VCaP (cell line): ENCODE measurements at regions not wholly inside any gene's neighbourhood (a gene's known extent, or its start where the extent isn't known, plus 50 kb on each side); places are given as distances from the start of the nearest gene placed in this dataset.

Source experiments
- H3K27ac ChIP-seq: fragments of 450-650 bp; 2 replicates; pipeline ENCODE4 v1.5.1; 2017
- TF ChIP-seq, protein P1 (sequence below): fragments of 450-650 bp; conservative IDR thresholded peaks from 2 replicates; pipeline ENCODE4 v1.5.1; 2017; ENCODE audit warnings: mild to moderate bottlenecking, moderate library complexity

DNA sequence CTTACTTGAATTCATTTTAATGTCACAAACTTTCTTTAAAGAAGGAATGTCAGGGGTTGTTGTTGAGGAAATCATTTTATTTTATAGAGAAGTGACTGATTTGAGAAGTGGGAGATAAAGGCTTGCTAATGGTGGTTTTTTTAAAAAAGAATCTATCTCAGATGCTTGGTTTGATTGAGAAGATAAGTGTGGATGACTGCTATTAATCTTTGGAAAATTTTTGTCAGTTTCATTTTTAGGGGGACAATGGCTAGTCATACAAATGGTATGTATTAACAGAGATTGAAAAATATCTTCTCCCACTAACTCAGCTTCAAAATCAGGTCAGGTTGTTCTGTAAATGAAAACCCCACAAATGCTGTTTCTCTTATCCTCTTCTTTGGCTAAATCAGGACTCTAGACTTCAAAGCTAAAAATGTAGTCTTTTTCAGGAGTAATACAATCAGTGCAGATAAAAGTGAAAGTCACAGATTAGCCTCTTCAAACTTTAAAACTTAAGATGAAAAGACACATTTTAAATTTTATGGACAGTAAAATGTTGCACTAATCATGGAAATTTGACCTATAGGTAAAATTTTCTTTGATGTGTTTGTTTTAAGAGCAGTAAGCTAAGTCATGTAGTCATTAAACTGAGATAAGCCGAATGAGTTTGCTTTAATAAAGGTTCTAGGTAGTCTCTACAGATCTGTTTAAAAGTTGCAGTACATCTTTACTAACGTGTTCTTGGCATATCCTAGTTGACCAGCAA, 674.2 kb upstream of the VRK2 start:
- no peak overlapping the region for H3K27ac ChIP-seq
- TF ChIP-seq, protein P1, sequence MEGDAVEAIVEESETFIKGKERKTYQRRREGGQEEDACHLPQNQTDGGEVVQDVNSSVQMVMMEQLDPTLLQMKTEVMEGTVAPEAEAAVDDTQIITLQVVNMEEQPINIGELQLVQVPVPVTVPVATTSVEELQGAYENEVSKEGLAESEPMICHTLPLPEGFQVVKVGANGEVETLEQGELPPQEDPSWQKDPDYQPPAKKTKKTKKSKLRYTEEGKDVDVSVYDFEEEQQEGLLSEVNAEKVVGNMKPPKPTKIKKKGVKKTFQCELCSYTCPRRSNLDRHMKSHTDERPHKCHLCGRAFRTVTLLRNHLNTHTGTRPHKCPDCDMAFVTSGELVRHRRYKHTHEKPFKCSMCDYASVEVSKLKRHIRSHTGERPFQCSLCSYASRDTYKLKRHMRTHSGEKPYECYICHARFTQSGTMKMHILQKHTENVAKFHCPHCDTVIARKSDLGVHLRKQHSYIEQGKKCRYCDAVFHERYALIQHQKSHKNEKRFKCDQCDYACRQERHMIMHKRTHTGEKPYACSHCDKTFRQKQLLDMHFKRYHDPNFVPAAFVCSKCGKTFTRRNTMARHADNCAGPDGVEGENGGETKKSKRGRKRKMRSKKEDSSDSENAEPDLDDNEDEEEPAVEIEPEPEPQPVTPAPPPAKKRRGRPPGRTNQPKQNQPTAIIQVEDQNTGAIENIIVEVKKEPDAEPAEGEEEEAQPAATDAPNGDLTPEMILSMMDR = no peak

DNA sequence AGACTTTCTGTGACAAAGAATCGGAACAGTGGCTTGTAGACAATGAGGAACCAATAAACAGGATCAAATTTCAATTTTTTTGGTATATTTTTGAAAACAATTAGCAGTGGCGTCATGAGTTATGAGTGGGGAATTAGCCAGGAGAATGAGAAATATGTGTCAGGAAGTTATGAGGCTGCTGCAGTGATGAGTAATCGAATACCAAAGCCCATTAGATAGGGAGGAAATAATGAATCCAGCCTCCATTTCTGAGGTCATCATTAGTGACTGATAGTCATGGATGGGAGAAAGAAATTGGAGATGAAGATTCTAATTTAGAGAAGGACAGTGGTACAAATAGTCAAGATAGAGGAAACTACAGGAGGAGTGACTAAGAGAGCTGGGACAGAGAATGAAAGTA, 673.1 kb upstream of the VRK2 start:
- TF ChIP-seq, protein P1 = no peak
- H3K27ac ChIP-seq = no peak overlapping the region

DNA sequence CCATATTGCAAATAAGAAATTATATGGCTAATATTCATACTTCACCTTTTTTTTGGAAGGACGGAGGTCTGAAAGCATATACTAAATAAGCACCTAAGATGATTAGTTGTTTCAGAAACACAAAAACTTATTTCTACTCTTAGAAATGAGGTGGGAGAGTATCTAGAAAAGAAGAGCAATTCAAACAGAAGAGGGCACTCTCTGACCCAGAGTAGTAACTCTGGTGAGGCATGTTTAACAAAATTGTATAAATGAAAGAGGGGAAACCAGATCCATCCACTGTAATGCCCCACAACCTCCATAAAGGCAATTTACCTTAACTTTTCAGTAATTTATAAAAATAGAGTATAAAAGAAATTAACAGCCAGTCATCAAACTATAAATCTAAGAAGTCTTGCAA, 669.6 kb upstream of the VRK2 start:
- H3K27ac ChIP-seq = no peak overlapping the region
- TF ChIP-seq, protein P1 = peak; percentile 65

DNA sequence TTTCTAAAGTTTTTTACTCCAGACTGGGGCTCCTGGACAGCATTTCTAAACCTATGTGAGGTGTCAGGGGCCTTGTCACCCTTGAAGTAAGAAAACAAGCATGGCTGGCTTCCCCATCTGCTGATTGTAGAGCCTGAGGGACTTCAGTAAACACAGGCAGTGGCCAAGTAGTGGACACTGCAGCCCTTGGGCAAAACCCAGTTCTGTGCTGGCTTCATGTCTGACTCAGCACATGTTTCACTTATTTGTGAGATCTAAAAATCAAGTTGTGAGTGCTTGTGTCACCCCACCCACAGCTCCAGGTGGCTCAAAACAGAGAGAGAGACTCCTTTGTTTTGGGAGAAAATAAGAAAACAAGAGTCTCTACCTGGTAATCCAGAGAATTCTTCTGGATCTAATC, 660.3 kb upstream of the VRK2 start:
- H3K27ac ChIP-seq = no peak overlapping the region
- TF ChIP-seq, protein P1 = no peak

DNA sequence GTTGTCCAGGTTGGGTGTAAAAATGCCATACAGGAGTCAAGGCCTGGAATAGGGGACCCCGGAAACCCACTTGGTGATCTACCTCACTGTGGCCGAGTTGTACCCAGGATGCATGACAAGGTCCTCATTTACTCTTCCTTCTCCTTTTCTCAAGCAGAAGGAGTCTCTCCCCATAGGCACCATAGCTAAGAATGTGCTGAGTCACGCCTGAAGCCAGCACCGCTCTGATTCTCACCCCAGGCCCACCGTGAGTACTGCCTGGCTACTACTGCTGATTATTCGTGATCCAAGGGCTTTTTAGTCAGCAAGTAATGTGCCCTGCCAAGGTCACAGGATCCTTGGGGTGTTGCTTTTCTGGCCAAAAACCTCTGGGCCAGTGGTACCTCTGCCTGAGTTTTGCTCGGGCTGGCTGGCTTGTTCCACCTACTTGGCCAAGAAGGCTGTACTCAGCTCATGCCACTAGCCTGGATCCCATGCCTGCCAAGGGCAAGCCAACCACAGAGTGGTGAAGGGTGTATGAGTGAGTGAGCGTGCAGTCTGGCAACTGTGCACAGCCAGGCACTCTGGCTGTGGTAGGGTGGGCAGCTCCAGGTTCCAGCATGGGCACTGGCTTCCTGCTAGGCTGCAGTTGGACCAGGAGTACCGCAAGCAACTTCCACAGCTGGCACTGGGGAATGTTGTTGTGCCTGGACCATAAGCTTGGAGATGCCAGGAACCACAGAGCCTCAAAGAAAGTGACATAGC, 650.1 kb upstream of the VRK2 start:
- no peak overlapping the region for H3K27ac ChIP-seq
- TF ChIP-seq, protein P1 = no peak

DNA sequence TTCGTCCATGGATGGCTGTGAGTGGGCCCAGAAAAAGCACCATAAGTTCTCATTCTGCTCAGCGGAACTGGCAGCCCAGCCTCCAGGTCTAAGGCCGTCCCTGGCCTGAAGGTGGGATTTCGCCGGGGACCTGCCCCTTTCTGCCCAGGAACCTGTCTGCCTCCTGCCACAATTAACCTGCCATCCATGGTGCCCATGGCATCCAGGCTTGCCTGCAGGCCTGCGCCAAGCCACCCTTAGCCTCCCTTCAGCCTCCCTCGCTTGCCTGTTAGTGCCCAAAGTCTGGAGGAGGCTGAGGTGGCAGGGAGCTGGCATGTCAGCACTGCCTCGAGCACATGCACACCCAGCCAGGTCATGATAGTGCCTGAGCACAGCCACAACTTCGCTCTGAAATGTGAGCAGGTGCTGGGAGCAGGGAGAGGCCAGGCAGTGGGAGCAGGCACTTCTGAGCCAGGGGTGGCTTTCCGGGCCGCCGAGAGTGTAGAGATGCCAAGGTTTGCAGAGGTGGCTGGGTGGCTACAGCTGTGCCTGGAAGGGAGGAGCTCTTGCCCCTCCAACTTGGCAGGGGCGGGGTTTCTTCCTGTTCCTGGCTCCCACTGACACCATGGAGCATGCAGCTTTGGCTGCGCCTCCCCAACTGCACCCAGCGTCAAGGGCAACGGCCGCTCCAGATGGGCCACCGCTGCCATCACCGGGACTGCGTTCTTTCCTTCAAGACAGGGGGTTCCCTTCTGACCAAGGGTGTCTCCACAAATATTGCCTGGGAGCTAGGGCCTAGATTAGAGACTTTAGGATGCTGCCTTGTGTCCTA, 648.9 kb upstream of the VRK2 start:
- TF ChIP-seq, protein P1 = no peak
- no peak overlapping the region for H3K27ac ChIP-seq

DNA sequence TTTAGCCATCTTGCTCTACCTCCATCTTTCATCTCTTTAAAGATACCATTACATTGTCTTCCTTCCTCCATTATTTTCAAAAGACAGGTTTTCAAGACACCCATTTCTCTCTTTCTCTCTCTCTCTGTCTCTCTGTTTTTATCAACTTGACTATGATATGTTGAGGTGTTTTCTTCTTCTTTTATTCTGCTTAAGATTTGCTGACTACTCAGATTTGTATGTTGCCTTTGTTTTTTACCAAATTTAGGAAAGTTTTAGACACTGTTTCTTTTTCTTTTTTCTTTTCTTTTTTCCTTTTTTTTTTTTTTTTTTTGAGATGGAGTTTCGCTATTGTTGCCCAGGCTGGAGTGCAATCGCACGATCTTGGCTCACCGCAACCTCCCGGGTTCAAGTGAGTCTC, 647.5 kb upstream of the VRK2 start:
- no peak overlapping the region for H3K27ac ChIP-seq
- TF ChIP-seq, protein P1 = no peak
